GM12875 (cell line): ENCODE measurements at regions not wholly inside any gene's neighbourhood (a gene's known extent, or its start where the extent isn't known, plus 50 kb on each side); places are given as distances from the start of the nearest gene placed in this dataset.

Experiments
- H3K4me3 ChIP-seq: one replicate; pipeline ENCODE4 v1.5.1; 2011; ENCODE audit warnings: low read depth, low read length, control low read depth
- CTCF ChIP-seq: IDR thresholded peaks from 2 replicates; pipeline ENCODE4 v1.5.1; 2011; ENCODE audit warnings: low read depth, mild to moderate bottlenecking, control low read depth, inconsistent platforms, low read length, moderate library complexity, borderline replicate concordance; ENCODE audit not compliant: insufficient read depth

DNA sequence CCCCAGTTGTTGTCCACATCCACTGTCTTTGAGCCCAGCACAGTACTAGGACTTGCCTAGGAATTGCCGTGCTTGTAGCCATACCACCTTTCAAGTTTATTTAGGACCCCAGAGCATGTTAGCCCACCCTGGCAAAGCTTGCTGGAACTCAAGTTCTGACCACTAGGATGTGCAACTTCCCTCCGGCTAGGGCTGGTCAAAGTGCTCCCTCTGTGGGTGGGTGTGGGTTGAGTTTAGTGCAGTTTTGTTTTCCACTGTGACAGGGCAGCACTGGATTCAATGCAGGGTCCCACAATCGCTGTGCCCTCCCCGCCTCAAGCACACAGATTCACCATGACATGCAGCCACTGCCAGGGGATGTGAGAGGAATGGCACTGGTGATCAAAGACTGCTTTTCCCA, 96.0 kb downstream of the RASGEF1B start:
- H3K4me3 ChIP-seq, result no peak overlapping the region
- no peak for TF ChIP-seq CTCF

DNA sequence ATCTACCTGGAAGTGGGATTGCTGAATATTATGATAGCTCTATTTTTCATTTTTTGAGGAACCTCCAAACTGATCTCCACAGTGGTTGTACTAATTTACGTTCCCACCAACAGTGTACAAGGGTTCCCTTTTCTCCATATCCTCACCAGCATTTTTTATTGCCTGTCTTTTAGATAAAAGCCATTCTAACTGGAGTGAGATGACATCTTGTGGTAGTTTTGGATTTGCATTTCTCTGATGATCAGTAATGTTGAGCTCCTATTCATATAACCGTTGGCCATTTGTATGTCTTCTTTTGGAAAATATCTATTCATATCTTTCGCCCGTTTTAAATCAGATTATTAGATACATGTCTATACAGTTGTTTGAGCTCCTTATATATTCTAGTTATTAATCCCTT, 101.8 kb downstream of the RASGEF1B start:
- no peak for TF ChIP-seq CTCF
- H3K4me3 ChIP-seq, result no peak overlapping the region

- no peak for TF ChIP-seq CTCF
- no peak overlapping the region for H3K4me3 ChIP-seq
Measured at GRCh38 chr4:81366779-81367178, 104.9 kb downstream of the RASGEF1B start.

GRCh38 chr4:81360737-81361136, 111.0 kb downstream of the RASGEF1B start:
- no peak overlapping the region for H3K4me3 ChIP-seq

GRCh38 chr4:81359207-81359606, 112.5 kb downstream of the RASGEF1B start:
- TF ChIP-seq CTCF, result no peak
- no peak overlapping the region for H3K4me3 ChIP-seq

More at GRCh38 chr4:81360737-81361136, 111.0 kb downstream of the RASGEF1B start:
- no peak for TF ChIP-seq CTCF

GRCh38 chr4:81358154-81358553, 113.6 kb downstream of the RASGEF1B start:
- no peak for TF ChIP-seq CTCF
- no peak overlapping the region for H3K4me3 ChIP-seq

GRCh38 chr4:81356621-81357020, 115.1 kb downstream of the RASGEF1B start:
- no peak for TF ChIP-seq CTCF
- no peak overlapping the region for H3K4me3 ChIP-seq
